GM18907 (cell line): ENCODE measurements at regions not wholly inside any gene's neighbourhood (a gene's known extent, or its start where the extent isn't known, plus 50 kb on each side); places are given as distances from the start of the nearest gene placed in this dataset.

ENCODE experiments used
- ATAC-seq: cut with Tn5 transposase; IDR thresholded peaks from one replicate; pipeline ENCODE4 v1.9.1; 2021; ENCODE audit warnings: mild to moderate bottlenecking, moderate library complexity; ENCODE audit not compliant: unreplicated experiment

DNA sequence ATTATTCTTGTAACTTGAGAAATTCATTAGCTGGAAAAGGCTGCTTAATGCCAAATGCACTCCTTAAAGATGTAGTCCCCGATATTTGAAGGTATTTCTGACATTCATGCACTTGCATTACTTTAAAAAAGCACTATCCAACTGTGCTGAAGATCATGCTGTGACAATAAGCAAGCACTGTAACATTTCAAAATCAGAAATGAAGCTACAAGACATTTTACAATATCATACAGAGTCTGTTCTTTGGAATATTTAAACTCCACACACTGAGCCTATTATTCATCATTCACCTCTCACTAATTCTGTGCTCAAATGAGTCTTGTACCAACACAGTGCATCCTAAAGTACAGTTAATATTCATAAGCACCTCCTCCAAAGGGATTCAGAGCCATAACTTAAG lies 413.2 kb downstream of the CETN3 start:
- ATAC-seq, result no peak

DNA sequence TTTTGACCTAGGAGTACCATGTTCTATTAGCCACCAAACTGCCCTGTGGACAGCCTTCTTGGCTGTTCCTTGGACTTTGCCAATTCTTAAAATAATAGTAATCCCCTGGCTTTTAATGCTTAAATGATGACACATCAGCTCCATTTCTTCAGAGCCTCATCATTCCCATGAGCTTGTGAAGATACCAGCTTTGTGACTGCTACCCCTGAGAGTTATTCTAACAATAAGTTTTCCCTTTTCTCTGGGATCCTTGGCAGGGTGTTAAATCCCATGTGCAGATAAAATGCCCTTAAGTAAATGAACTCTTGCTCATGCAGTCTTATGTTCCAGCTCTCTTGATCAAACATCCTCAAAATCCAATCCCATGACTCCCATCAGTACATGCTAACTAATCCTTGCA lies 415.3 kb downstream of the CETN3 start:
- ATAC-seq, result no peak

- no peak for ATAC-seq
These were observed 417.4 kb downstream of the CETN3 start for GRCh38 chr5:89992201-89992600.

GRCh38 chr5:89991592-89991991 lies 418.0 kb downstream of the CETN3 start:
- ATAC-seq, result no peak

DNA sequence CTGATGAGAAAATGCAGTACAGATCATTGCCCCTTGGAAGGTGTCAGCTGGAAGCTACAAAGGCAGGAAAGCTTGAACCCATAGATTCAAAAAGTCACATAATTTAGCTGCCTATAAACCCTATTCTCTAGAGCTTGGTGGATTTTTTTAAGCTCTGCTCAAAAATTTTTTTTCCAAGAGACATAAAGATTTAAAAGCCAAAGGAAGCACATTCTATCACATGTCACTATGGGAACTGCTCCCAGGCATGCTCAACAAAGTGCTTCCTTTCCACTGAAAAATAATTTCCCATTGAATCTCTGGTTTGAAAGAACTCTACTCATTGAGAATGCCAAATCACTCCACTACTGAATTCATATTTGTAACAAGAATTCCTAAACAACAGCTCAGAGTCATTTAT lies 419.8 kb downstream of the CETN3 start:
- ATAC-seq, result no peak

DNA sequence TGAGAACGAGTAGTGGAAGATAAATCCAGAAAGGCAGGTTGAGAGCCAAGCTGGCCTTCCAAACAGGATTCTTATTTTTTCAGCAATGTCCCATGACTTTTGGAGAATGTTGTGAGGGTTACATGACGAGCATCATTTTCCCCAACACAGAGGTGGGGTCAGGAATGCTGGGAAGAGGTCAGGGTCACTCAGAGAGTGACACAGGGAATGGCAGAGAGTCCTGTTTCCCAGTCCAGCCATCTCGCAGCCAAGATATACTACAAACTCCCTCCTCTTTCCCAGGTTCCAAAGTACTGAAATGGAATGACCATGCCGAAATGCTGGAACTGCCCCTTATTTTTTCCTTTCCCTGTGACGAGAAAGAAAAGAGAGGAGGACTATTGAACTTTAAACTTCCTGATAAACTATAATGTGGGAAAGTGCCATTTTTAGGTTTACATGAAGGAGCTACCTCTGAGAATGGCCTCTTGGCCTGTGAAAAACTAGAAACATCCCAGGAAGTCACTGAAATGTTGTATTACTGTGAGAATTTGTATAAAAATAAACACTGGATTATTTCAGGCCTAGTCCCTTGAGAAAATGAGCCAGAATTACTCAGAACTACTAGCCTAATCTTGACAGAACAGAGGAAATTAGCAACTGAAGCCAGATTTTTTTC lies 420.4 kb downstream of the CETN3 start:
- no peak for ATAC-seq

DNA sequence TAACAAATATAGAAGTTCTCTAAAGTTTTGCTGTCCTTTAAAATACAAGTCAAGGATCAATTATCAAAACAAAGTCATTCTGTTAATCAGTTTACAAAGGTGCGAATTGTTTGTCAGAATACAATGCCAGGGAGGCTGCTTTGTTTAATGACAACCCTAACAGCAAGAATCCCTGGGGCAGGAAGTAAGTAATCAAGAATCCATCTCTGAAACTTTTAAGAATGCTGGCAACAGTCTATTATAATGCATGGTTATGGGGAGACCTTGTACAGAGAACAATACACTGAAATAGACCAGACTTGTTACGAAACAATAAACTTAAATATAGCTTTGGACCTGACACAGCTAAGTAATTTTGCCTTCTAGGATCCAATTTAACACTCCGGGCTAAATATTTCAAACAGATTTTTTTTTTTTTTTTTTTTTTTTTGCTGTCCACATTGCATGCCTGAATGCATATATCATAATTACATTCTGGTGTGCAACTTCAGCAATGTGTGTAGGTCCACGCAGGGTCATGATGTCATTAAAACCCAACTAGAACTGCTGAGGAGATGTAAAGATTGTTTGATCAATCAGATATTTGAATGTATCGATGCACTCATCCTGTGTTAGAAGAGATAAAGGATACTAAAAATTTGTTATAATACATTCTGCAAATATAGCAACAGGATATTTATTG lies 421.3 kb downstream of the CETN3 start:
- no peak for ATAC-seq

GRCh38 chr5:89983216-89983615 lies 426.3 kb downstream of the CETN3 start:
- no peak for ATAC-seq

DNA sequence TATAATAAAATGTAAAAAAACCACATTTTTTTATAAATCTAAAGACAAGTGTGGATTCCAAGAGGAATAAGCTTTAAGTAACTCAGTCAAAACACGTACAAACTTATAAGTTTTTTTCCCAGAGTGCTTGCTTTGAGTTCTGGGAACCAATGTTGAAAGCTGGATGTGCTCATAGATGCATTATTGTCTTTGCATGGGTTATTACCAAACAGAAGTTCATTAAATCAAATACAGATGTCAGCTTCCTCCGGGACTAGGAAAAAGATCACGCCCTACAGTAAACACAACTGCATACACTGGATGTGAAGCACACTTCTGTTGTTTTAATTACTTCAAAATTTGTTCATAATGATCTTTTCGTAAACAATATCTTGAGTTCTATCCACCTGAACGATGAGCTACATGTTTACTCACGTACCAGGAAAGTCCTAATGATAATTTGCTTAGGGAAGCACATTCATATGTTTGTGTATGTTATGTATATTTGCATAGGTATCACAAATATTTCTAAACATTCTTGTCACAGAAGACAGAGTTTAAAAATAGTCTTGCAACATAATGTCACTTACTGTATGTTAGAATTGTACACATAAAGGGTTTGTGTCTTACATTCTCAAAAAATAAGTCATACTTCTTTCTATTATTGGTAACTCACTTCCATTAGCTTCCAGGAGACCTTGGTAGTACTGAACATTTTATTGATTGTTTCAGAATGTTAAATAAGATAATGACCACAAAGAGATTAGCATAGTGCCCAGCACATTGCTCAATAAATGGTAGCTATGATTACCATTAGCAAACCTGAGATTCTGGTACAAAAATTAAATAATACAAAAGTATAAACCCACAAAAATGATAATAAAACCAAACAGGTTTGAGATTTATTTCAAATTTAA lies 427.4 kb downstream of the CETN3 start:
- ATAC-seq, result no peak

DNA sequence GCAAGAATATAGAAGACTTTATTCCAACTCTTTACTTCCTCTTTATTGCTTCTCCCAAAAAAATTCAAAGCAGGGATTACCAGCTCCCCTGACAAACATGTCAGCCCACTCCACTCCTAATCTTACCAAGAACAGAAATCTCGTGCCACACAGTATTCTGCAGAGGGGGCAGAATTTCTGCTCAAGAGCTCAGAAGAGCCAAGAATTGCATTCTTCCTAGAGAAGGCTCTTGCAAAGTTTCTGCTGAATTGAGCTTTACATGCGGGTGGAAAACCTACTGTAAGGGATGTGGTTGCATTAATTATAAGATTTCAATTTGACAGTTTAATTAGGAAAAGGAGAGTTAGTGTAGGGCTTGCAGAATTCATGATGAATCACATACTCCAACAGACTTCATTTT lies 428.5 kb downstream of the CETN3 start:
- no peak for ATAC-seq

- no peak for ATAC-seq
These were observed 436.0 kb downstream of the CETN3 start for GRCh38 chr5:89973516-89973915.

DNA sequence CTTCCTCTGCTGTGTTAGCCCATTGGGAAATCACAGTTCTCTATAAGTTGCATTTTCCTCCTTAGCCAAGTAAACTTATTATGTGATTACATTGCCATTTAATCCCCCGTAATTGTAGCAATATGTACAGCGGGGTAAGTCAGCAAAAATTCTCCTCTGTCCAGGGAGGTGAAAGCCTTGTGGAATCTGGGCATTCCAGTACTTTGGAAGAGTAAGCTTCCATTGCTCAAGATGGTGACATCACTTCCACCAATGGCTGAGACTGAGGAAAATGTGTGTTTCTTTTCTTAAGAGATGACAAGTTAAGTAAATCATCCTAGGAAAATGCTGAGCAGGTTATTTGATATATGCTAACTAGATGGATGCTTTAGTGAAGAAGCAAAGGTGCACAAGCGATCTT lies 436.7 kb downstream of the CETN3 start:
- no peak for ATAC-seq

DNA sequence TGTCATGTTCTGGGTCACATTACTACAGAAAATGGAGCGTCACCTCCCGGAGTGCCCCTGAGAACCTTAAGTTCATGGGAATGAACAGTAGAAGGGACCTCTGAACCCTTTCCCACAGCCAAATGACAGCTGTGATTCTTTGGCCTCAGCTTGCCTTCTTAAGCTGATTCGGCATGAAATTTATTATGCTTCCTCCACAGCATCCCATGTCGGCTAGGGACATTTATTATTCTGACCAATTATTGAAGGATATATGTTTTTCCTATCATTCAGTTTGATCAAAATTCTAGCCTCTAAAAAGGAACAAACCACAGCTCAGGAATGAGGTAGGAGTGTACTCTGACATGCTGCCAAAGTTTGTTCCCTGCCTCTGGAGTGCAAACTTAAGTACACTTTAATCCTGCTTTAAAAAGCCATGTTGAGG lies 440.6 kb downstream of the CETN3 start:
- no peak for ATAC-seq

GRCh38 chr5:89967771-89968444 lies 441.6 kb downstream of the CETN3 start:
- no peak for ATAC-seq

DNA sequence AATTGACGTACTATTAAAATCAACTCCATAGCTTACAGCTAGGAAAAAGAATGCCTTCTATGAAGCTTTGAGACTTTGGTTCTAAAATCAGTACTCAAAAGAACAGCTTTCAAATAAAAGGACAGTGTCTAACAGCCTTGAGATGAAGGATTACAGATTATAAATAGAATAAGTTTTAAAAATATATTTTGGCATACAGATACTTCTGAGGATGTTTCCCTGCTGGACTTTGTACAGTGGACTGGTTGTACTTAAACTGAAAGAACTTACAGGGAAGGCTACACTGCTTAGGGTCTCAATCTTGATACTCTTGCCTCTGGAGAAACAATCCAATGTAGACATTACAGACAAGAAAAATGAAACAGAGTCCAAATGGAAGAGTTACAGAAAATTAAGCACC lies 452.7 kb downstream of the CETN3 start:
- ATAC-seq, result no peak

DNA sequence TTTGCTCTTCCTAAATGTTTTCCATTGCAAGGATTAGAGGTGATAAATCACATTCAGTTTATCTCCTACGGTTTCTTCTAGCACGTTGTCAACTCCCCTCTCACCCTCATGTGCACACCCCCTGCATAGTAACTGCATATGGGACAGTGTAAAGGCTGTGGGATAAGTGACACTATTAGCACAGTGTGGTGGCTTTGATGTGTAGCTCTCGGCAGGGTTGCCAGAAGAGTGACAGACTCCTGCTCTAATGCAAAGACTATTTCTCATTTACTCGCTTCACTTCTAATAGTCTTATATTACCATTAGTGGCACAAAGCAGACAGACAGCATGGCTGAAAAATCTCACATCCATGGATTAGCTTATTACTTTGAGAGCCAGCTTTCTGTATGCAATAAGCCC lies 454.6 kb downstream of the CETN3 start:
- ATAC-seq, result no peak

GRCh38 chr5:89951876-89952275 lies 457.7 kb downstream of the CETN3 start:
- no peak for ATAC-seq

DNA sequence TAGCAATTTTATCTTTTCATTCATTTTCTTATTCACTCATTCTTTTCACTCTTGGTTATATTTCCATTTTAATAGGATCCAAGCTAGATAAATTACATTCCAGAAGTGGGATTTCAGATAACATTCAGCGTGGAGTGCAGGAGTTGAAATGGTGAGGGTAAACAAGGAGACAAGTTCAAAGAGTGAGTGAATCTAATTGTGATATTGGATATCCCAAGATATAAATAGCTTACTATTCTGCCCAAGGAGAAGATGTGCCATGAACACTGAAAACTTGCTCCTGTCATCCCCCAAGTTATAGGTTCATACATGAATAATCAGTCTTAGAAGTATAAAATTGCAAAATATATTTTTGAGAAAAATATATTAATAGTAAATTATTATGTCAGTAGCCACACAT lies 459.3 kb downstream of the CETN3 start:
- no peak for ATAC-seq

GRCh38 chr5:89948977-89949376 lies 460.6 kb downstream of the CETN3 start:
- no peak for ATAC-seq

GRCh38 chr5:89946916-89947315 lies 462.6 kb downstream of the CETN3 start:
- ATAC-seq, result no peak

GRCh38 chr5:89946508-89946907 lies 463.0 kb downstream of the CETN3 start:
- ATAC-seq, result no peak
